GM18502 (cell line): ENCODE measurements at regions not wholly inside any gene's neighbourhood (a gene's known extent, or its start where the extent isn't known, plus 50 kb on each side); places are given as distances from the start of the nearest gene placed in this dataset.
"Not testable (repeated sequence)": the region's sequence is repeated elsewhere in the genome, so short reads cannot be mapped to it uniquely, and the experiment has no call there.

ENCODE experiments used
- ATAC-seq: cut with Tn5 transposase; IDR thresholded peaks from one replicate; pipeline ENCODE4 v1.9.1; 2021; ENCODE audit warnings: mild to moderate bottlenecking; ENCODE audit not compliant: unreplicated experiment, poor library complexity

DNA sequence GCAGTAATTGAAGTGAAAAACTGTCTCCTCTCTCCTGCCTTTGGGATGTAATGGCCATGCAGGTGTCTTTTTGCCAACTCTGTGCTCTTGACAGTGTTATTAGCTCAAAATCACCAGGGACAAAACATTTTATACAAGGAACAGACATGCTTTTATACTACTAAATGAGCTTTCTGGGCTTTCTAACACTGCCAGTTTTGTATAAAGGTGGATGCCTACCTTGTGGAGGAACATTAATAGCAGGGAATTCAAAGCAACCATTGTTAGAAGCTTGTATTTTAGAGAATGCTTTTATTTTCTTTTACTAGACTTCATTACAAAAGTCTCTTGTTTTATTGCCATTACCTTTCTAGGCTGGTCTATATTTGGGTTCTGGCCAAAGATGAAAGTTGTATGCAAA lies 54.7 kb upstream of the ARSJ start:
- ATAC-seq: no peak

DNA sequence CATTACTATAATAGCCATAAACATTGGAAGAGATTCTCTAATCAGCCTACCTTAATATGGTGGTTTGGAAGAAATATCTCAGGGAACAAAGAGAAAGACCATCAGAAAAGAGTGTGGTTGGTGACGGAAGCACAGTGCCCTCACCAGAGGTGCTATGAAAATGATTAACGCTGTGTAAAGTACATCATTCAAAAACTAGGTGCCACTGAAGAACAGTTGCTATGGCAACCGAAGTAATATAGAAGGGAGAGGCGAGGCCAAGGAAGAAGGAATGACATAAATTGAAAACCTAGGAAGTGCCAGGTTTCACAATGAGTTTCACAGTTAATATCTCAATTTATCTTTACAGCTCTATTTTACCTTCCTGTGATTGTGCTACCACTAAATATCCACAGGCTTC lies 57.0 kb upstream of the ARSJ start:
- no peak for ATAC-seq

DNA sequence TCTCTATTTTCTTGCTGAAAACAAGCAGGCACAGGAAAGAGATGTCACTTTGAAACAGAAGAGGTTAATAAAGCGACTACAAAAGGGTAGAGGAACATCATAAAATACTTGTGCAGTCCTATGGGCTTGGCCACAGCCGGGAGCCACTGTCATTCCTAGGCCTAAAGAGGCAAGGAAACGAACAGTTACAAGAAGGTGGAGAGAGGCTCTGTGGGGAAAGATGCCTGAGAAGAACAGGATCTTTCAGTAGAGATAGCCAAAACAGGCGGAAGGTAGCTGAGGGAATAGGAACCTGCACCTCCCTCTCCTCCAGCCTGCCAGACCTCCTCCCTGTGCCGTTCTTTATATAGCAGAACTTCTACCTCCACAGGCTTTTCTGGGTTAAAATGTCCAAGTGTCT lies 57.4 kb upstream of the ARSJ start:
- ATAC-seq: no peak

DNA sequence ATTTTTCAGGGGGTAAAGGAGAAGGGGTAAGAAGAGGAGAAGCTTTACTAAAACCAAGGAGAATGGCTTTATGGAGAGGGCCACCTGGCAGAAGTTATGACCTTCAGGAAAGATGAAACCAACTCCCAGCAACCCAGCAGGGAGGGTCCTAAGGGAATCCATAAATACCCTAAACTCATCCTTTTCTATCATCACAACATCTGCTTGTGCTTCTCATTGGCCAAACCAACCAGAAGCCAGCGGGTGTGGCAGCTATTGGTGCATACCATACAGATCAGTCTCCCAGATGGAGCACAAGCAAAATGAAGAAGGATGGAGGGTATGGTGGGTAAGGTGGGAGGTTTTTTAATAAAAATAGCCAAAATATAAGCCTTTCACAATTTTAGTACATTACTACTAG lies 58.5 kb upstream of the ARSJ start:
- ATAC-seq: no peak

DNA sequence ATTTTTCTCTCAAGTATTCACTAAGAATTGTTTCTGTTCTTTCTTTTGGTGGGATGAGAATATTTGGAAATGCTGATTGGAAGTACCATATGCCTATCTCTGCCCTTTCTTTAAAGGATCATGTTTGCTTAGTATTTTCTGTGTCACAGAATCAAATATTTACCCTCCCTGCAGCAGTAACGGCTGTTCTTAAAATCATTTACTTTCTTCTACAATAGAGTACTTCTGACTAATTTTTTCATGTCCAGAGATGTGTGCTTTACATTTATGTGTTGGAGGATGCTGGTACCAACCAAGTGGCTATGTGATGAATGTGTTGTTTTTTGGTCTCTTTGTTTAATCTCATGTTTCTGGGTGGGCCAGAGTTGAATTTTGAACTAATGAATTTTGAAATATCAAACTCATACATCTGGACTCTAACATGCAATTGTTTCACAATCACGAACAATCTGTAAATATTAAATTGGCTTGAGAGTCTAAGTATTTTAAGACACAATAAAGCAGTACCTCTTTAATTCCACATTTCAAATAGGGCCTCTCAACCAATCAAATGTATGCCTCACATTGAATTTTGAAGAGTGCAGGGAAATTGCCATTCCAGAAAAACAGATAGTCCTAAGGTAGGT lies 59.4 kb upstream of the ARSJ start:
- no peak for ATAC-seq

DNA sequence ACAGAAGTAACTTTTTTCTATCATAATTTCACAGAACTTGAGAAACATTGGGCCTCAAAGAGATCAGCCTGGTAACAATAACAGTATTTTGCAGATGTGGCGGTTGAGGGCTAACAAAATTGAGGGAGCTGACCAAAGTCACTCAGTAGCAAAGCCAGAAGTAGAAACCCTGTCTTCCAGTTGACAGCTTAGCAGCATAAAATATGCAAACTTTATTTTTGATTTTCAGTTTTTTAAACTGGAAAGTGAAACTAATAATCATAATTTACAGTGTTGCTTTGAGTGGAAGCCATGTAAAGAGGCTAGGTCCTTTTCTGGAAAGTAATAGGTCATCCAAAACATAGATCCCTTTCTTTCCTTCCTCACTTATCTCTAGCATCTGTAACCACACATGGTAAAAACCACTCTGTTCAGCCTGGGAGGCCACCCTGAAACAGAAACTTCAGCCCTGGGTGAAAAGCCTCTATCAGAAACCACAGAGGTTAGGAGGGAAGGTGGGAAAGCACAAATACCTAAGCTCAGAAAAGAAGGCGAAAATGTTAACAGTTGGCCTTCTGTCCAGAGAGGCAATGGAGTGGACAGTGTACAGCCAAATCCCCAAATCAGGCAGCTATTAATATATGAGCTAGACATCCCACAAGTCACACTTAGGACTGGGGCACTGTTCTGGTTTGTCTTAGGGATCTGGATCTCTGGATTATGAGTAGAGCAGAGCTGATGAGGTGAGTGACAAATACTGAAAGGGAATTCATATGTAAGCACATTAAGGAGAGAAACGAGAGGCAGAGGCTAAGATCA lies 61.1 kb upstream of the ARSJ start:
- ATAC-seq: peak; percentile 95

DNA sequence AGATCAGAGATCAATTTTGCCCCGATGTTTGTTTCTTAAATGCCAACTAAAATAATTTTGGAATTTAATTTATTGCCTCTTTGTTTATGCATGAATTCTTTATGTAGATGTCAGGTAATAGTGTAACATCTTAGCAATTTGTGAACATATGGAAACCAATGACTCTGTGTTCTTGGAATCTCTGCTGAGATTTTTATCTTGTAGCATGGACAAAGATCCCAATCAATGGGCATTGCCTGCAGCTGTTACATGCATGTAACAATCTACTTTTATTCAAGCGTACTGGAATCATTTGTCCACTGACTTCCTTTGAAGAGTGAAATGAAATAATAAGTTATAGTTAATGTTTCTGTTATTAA lies 61.6 kb upstream of the ARSJ start:
- ATAC-seq: no peak

DNA sequence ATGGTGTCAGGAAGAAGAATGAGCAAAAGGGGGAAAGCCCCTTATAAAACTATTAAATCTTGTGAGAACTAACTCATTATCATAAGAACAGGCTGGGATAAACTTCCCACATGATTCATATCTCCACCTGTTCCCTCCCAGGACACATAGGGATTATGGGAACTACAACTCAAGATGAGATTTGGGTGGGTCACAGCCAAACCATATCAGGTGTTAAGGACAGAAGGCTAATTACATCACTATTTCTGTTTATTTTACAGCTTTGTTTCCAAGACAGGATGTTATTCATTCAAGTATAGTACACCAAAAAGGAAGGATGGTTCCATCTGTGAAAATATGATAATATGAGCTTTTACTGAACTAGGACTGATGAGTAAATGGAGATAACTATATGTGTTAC lies 63.7 kb upstream of the ARSJ start:
- no peak for ATAC-seq

DNA sequence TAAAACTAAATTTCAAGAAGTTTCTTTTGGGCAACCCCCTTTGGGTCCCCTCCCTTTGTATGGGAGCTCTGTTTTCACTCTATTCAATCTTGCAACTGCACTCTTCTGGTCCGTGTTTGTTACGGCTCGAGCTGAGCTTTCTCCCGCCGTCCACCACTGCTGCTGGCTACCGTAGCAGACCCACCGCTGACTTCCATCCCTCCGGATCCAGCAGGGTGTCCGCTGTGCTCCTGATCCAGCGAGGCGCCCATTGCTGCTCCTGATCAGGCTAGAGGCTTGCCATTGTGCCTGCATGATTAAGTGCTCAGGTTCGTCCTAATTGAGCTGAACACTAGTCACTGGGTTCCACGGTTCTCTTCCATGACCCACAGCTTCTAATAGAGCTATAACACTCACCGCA lies 64.9 kb upstream of the ARSJ start:
- ATAC-seq: not testable (repeated sequence)

DNA sequence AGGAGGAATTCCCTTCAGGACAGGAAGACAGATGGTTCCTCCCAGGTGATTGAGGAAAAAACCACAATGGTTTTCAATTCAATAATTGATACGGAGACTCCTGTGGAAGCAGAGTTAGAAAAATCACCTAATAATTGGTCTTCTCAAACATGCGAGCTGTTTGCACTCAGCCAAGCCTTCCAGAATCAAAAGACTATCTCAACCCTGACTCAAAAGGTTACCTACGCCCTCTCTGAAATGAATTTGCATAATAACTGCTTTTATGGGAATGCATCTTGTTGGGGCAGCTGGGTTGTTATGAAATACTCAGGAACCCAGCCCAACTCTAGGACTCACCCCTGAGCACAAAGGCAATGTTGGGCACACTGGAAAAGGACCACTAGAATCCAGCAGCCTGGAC lies 66.9 kb upstream of the ARSJ start:
- ATAC-seq: no peak

DNA sequence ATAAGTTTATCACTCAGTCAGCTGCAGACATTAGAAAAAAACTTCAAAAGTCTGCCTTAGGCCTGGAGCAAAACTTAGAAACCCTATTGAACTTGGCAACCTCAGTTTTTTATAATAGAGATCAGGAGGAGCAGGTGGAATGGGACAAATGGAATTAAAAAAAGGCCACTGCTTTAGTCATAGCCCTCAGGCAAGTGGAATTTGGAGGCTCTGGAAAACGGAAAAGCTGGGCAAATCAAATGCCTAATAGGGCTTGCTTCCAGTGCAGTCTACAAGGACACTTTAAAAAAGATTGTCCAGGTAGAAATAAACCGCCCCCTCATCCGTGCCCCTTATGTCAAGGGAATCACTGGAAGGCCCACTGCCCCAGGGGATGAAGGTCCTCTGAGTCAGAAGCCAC lies 68.7 kb upstream of the ARSJ start:
- not testable (repeated sequence) for ATAC-seq

DNA sequence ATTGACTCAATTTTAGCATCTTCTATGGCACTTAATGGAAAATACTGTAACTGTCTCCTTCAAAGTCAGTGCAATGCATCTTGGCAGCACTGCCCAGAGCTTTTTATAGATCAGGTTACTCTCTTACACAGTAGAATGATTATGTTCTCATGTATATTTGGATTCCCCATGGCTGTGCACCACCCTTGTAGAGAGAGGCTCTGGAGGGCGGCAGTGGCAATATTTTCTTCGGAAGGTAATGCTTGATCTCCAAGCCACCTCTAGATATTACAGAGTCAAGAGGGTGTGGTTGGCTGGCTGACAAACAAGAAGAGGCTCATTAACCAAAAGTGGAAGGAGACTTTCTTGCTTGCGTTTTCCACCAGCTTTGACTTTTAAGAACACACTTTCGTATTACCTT lies 72.8 kb upstream of the ARSJ start:
- ATAC-seq: no peak

DNA sequence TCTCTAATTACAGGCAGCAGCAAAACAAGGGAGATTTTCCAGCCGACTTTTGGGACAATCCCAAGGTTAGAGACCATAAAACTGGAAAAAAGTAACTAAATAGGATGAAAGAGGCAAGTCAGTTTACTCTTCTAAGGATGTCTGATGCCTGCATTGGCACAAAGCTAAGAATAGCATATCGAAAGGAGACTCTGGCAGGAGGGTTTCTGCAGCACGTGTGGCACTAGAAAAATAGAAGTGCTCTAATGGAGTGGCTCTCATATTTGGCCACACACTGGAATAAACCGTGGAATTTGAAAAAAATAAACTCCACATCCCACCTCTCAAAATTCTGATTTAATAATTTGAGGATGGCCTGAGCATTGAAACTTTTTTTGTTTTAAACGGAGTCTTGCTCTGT lies 77.2 kb upstream of the ARSJ start:
- no peak for ATAC-seq

DNA sequence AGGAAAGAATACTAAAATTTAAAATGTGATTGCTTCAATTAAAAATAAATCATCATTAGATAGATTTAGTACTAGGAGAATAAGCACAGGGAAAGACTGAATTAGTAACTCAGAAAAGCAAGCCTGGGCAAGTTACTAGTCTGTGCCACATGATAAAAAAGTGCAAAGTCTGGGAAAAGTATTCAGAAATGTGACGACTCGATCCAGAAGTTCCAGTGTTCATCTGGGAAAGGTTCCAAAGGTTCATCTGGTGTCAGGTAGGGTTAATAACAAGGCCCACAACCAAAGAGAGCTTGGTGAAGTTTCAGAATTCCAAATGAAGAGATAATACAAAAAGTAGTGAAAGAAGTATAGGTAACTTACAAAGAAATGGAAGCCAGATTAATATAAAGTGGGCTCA lies 78.3 kb upstream of the ARSJ start:
- ATAC-seq: no peak

DNA sequence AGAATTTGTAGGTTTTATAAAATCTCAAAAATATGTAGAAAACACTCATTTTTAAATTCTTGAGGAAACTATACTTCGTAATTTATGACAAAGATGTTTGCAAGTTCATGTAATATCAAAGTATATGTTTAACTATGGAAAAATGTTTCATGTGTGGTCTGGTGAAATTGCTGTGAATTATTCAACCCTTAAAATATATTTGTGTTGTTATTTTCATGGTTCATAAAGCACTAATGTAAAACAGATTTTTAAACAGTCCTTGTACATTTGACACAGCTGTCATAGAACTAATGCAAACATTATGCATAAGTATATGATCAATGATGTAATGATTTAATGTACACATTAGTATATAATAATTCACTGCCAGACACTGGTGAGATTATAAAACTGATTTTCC lies 83.1 kb upstream of the ARSJ start:
- no peak for ATAC-seq

DNA sequence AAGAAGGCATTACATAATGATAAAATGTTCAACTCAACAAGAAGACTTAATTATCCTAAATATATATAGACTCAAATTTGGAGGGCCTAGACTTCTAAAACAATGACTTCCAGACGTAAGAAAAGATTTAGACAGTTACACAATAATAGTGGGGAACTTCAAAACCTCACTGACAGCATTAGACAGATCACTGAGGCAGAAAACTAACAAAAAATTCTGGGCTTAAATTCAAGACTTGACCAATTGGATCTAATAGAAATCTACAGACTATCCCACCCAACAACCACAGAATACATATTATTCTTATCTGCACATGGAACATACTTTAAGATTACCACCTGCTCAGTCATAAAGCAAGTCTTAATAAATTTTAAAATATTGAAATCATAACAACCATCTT lies 93.3 kb upstream of the ARSJ start:
- no peak for ATAC-seq

DNA sequence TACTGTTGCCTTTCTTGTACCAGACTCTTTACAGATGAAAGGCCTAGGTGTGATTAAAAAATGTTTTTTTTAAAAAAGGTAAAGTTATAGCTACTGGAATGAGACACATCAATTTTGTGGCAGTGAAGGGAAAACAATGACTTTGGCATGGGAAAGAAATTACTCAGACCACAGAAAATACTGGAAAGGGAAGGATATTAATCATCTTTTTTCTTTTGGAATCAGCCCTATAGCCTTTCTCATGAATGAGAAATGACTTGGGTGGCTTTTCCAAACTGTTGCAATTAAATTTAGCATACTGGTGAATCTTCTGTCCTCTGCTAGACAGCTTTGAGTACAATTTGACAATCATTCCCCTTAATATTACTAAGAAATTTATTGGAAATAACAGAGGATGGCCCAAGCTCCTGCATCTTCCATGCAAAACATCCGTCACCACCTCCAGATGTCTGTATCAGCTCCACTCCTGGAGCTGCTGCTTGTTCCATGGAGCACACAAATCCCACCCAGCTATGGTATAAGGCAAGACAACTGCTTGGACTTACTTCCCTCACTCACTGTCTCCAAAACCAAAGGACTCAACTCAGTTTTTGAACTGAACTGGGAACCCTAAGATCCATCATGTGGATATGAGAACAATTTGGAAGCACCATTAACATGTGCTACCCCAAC lies 97.6 kb upstream of the ARSJ start:
- no peak for ATAC-seq

DNA sequence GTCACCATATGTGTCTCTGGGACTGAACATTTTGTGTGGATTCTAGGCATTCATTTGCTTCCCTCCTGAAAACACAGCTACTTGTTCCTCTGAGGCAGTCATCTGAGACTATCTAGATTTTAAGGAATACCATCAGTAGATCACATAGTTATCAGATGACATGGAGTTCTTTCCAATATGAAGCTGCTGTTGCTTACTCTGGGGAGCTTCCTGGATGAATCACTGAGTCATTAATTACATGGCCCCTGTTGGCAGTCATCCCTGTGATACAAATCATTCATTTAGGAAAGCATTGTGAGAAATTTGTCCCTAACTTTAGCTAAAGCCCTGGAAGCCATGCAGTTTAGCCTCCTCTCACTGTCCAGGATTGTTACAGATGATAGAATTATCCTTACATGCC lies 98.2 kb upstream of the ARSJ start:
- ATAC-seq: no peak

DNA sequence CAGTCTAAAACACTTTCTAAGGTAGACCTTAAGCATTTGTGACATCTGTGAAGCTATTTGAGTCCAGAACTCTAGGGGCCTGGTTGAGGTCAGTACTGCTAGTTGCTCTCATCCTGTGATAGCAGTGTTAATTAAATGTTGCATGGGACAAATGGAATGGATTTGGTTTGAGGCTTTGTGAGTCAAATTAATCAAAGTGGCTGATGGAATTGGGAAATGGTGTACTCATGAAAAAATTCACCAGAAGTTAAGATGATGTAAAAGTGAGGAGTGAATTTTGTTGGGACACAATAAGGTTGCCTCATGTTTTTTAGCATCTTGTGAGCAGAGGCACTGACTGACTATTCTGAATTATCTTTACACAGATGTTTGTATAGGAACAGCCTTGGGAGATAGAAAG lies 99.2 kb upstream of the ARSJ start:
- no peak for ATAC-seq

DNA sequence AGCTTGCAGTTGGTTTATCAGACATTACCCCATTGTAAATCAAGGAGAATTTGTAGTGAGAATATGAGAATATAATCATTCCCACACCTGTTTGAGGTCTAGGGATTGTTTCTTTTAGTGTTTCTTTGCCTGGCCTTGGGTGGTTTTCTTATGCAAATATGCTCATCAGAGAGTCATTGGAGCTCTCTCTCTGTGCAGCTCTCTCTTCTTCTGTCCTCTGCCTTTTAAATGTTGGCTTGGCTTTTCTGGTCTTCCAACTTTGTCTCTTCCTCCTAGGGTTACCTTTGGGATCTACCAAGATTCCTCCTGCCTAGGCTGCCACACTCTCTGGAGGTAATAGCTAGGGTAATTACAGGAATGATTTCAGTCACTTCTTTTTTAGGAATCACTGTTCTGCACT lies 102.3 kb upstream of the ARSJ start:
- ATAC-seq: no peak

DNA sequence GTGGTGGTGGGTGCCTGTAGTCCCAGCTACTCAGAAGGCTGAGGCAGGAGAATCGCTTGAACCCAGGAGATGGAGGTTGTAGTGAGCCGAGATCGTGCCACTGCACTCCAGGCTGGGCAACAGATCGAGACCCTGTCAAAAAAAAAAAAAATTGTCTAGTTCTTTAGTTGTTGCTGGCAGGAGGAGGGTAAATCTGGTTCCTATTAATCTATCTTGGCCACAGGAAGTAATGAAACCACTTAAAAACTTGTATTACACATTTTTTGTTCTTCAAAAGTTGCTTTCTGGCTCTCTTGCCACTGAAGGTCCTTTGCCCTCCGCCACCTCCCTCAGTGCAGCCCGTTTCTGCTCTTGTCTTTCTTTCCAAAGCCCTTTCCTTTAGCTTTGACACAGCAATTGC lies 102.9 kb upstream of the ARSJ start:
- no peak for ATAC-seq
